ENCODE measurements at regions not wholly inside any gene's neighbourhood (a gene's known extent, or its start where the extent isn't known, plus 50 kb on each side); places are given as distances from the start of the nearest gene placed in this dataset.

DNA sequence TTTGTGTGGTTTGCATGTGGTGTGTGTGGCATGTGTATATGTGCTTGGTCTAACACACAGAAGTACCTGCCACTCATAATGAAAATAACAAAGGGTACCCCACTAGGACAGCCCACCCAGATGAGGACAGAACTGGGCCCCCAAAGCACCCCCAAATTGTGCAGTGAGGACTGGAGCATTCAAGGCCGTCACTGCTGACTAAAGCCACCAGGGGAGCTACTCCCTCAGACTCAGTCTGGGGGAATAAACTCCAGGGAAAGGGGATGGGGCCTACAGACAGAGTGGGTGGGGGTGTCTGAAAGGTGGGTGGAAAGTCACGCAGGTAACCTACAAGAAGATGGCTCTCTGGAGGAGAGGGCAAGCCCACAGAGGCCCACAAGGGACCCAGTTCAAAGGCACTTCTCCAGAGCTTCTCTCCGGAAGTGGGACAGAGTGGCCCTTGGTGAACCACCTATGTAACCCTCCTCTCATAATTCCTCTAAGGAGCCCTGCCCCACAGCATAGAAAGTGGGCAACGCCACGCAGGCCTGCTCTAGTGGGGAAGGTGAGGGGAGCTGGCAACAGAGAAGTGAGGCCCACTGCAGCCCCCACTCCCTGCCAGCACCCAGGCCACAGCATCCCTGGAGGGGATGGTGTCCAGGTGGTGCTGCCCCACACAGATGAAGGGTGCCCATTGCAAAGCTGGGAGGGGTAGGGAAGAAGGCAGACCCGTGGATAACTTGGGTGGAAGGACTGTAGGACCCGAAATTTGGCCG lies 122.8 kb upstream of the MAFB start (continued):
- TF ChIP-seq, protein P1, sequence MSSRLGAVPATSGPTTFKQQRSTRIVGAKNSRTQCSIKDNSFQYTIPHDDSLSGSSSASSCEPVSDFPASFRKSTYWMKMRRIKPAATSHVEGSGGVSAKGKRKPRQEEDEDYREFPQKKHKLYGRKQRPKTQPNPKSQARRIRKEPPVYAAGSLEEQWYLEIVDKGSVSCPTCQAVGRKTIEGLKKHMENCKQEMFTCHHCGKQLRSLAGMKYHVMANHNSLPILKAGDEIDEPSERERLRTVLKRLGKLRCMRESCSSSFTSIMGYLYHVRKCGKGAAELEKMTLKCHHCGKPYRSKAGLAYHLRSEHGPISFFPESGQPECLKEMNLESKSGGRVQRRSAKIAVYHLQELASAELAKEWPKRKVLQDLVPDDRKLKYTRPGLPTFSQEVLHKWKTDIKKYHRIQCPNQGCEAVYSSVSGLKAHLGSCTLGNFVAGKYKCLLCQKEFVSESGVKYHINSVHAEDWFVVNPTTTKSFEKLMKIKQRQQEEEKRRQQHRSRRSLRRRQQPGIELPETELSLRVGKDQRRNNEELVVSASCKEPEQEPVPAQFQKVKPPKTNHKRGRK (CRISPR knock-in tag; IDR thresholded peaks at IDR 0.05) = no peak
- TF ChIP-seq, protein P2, sequence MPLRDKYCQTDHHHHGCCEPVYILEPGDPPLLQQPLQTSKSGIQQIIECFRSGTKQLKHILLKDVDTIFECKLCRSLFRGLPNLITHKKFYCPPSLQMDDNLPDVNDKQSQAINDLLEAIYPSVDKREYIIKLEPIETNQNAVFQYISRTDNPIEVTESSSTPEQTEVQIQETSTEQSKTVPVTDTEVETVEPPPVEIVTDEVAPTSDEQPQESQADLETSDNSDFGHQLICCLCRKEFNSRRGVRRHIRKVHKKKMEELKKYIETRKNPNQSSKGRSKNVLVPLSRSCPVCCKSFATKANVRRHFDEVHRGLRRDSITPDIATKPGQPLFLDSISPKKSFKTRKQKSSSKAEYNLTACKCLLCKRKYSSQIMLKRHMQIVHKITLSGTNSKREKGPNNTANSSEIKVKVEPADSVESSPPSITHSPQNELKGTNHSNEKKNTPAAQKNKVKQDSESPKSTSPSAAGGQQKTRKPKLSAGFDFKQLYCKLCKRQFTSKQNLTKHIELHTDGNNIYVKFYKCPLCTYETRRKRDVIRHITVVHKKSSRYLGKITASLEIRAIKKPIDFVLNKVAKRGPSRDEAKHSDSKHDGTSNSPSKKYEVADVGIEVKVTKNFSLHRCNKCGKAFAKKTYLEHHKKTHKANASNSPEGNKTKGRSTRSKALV (CRISPR knock-in tag; IDR thresholded peaks at IDR 0.05) = no peak
- no peak for TF ChIP-seq ZNF713 (CRISPR knock-in tag; IDR thresholded peaks at IDR 0.05)

DNA sequence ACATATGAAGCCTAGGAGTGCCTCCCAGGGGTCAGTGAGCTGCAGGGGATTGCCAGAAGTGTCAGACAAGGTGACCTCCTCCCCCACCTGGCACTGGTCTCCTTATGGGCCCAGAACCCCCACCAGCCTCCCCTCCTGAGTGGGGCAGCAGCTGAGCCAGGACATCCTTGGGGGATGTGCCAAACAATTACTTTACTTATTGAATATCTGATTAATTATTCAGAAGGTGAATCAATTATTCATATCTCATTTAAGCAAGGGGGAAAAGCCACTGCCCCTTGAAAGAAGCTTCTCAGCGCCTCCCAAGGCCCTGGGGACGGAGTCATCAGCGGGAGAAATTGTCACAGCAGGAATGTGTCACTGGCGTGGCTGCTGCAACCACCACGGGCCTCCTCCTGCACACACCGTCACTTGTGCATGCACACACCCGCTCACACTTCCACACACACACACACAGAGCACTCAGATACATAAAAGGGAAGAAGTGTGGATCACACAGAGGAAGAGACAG lies 123.4 kb upstream of the MAFB start:
- 9% methylated on average over 7 of the region's 7 CpGs for WGBS (ENCODE audit: low lambda C conversion rate)
- Histone ChIP-seq H4K20me1 (ENCODE audit: insufficient read depth, low read length) (no peaks in the 10 kb centered on the region), H3K4me1 (ENCODE audit: insufficient read depth, low read length) (no peaks in the 10 kb centered on the region), H3K27me3 (ENCODE audit: control insufficient read depth in 1 of 2, insufficient read depth in 2 of 2, low read length in 2 of 2) (peaks cover 2 to 23% of the 10 kb centered on the region in 2 experiments; a peak in 3 of 5 replicates), H3K79me2 (ENCODE audit: insufficient read depth, low read length) (no peaks in the 10 kb centered on the region), H3K4me2 (ENCODE audit: low read depth, low read length) (no peak overlapping the region), H3K36me3 (replicated peaks in 1 of 2; ENCODE audit: control insufficient read depth in 1 of 2, insufficient read depth in 2 of 2, low read length in 2 of 2) (no peaks in the 10 kb centered on the region), H2AFZ (ENCODE audit: low read length) (no peak overlapping the region), H3K9me3 (ENCODE audit: low read length) (no peaks in the 10 kb centered on the region), H3K9ac (ENCODE audit: insufficient read depth, low read depth, low read length) (no peak overlapping the region), H3K27ac (ENCODE audit: extremely low read length, insufficient read depth, low read length) (no peak overlapping the region), H3K4me3 (replicated peaks in 1 of 3; ENCODE audit: insufficient read depth in 1 of 3, low read depth in 2 of 3, low read length in 3 of 3) (no peak overlapping the region)
- ChIA-PET POLR2A (no interaction called here), CTCF (ENCODE audit: low intra/inter-chr PET ratio, low total read pairs) (no interaction called here)
- in situ Hi-C loops (cut with HindIII; ENCODE audit: extremely low pct_ligation_motif_present, low pct_unique_long_range_greater_than_20kb) (no loop called here), intact Hi-C loops (cut with micrococcal nuclease; ENCODE audit: unreplicated experiment) (no loop called here)
- FAIRE-seq = no peak
- TF ChIP-seq, protein P3, sequence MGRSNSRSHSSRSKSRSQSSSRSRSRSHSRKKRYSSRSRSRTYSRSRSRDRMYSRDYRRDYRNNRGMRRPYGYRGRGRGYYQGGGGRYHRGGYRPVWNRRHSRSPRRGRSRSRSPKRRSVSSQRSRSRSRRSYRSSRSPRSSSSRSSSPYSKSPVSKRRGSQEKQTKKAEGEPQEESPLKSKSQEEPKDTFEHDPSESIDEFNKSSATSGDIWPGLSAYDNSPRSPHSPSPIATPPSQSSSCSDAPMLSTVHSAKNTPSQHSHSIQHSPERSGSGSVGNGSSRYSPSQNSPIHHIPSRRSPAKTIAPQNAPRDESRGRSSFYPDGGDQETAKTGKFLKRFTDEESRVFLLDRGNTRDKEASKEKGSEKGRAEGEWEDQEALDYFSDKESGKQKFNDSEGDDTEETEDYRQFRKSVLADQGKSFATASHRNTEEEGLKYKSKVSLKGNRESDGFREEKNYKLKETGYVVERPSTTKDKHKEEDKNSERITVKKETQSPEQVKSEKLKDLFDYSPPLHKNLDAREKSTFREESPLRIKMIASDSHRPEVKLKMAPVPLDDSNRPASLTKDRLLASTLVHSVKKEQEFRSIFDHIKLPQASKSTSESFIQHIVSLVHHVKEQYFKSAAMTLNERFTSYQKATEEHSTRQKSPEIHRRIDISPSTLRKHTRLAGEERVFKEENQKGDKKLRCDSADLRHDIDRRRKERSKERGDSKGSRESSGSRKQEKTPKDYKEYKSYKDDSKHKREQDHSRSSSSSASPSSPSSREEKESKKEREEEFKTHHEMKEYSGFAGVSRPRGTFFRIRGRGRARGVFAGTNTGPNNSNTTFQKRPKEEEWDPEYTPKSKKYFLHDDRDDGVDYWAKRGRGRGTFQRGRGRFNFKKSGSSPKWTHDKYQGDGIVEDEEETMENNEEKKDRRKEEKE (IDR thresholded peaks at IDR 0.05) = no peak
- TF ChIP-seq FOXO1 (CRISPR knock-in tag; IDR thresholded peaks at IDR 0.05) = no peak
- TF ChIP-seq CREB1 (IDR thresholded peaks at IDR 0.05) = no peak
- TF ChIP-seq CREB1 (CRISPR knock-in tag; IDR thresholded peaks at IDR 0.05) = no peak
- TF ChIP-seq, protein P4, sequence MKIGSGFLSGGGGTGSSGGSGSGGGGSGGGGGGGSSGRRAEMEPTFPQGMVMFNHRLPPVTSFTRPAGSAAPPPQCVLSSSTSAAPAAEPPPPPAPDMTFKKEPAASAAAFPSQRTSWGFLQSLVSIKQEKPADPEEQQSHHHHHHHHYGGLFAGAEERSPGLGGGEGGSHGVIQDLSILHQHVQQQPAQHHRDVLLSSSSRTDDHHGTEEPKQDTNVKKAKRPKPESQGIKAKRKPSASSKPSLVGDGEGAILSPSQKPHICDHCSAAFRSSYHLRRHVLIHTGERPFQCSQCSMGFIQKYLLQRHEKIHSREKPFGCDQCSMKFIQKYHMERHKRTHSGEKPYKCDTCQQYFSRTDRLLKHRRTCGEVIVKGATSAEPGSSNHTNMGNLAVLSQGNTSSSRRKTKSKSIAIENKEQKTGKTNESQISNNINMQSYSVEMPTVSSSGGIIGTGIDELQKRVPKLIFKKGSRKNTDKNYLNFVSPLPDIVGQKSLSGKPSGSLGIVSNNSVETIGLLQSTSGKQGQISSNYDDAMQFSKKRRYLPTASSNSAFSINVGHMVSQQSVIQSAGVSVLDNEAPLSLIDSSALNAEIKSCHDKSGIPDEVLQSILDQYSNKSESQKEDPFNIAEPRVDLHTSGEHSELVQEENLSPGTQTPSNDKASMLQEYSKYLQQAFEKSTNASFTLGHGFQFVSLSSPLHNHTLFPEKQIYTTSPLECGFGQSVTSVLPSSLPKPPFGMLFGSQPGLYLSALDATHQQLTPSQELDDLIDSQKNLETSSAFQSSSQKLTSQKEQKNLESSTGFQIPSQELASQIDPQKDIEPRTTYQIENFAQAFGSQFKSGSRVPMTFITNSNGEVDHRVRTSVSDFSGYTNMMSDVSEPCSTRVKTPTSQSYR (CRISPR knock-in tag; IDR thresholded peaks at IDR 0.05; ENCODE audit: borderline replicate concordance) = no peak
- TF ChIP-seq FIP1L1 (IDR thresholded peaks at IDR 0.05; ENCODE audit: borderline replicate concordance, insufficient read depth, low read depth, low read length) = no peak
- no peak for TF ChIP-seq KDM5A (IDR thresholded peaks at IDR 0.05; ENCODE audit: borderline replicate concordance, low read length)
- no peak for TF ChIP-seq ZNF564 (CRISPR knock-in tag; IDR thresholded peaks at IDR 0.05)
- no TSS peak for BruUV-seq (replicated peaks)
- ATAC-seq = no peak
- no peak for DNase-seq (ENCODE audit: low spot score)
